Fibroblast of the aortic adventitia (primary cell): ENCODE measurements at regions not wholly inside any gene's neighbourhood (a gene's known extent, or its start where the extent isn't known, plus 50 kb on each side); places are given as distances from the start of the nearest gene placed in this dataset.

Experiments
- DNase-seq: peaks from one replicate; pipeline ENCODE4 v3.0.0-alpha.2; 2010; ENCODE audit warnings: low read depth
- H3K4me3 ChIP-seq: 2 replicates; pipeline ENCODE4 v1.5.1; 2011; ENCODE audit warnings: low read depth, mild to moderate bottlenecking, control low read depth, low read length, moderate library complexity
- TF ChIP-seq, protein P1 (sequence below): IDR thresholded peaks from 2 replicates; pipeline ENCODE4 v1.5.1; 2011; ENCODE audit warnings: mild to moderate bottlenecking, low read length, control low read depth, inconsistent platforms; ENCODE audit not compliant: insufficient read depth

DNA sequence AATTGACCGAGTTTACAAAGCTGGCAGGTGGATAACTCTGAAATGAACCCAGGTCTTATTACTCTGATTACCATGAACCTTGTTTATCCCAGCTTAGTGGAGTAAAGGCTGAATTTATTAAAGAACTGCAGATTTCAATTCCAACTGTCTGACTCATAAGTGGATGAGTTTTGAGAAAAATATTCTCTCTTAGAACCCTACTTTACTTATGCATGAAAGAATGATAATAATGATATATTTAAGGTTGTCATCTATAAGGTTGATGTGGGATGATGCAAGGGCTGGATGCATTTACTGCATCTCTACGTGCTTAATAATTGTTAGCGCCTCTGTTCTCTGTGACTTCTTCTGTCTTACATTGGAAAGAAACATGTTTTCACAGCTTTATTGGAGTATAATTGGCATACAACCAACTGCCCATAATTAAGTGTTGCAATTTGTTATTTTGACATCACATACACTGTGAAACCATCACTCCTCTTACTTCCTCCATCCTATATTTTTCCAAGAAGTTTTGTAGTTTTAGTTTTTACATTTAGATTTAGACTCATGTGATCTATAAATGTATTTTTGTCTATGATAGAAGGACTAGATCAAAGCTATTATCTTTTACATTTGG, 771.2 kb upstream of the ARRDC4 start:
- TF ChIP-seq, protein P1, sequence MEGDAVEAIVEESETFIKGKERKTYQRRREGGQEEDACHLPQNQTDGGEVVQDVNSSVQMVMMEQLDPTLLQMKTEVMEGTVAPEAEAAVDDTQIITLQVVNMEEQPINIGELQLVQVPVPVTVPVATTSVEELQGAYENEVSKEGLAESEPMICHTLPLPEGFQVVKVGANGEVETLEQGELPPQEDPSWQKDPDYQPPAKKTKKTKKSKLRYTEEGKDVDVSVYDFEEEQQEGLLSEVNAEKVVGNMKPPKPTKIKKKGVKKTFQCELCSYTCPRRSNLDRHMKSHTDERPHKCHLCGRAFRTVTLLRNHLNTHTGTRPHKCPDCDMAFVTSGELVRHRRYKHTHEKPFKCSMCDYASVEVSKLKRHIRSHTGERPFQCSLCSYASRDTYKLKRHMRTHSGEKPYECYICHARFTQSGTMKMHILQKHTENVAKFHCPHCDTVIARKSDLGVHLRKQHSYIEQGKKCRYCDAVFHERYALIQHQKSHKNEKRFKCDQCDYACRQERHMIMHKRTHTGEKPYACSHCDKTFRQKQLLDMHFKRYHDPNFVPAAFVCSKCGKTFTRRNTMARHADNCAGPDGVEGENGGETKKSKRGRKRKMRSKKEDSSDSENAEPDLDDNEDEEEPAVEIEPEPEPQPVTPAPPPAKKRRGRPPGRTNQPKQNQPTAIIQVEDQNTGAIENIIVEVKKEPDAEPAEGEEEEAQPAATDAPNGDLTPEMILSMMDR = no peak
- H3K4me3 ChIP-seq = no peak overlapping the region
- no peak for DNase-seq

DNA sequence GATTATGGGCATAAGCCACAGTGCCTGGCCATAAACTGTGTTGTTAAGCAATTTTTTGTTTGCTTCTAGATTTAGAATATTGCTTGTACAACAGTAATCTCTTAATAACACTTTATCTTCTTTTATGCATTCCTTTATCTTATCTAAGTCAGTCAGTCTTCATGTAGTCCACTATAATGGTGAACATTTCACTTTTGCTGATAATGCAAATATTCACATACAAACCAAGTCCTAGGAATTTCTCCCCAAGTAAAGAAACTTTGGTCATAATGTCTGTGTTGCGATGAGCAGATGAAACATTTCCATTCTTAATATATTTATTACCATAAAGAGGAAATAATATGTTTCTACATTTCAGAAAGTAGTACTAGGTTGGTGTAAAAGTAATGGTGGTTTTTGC, 765.8 kb upstream of the ARRDC4 start:
- H3K4me3 ChIP-seq = no peak overlapping the region
- no peak for DNase-seq
- TF ChIP-seq, protein P1 = no peak

DNA sequence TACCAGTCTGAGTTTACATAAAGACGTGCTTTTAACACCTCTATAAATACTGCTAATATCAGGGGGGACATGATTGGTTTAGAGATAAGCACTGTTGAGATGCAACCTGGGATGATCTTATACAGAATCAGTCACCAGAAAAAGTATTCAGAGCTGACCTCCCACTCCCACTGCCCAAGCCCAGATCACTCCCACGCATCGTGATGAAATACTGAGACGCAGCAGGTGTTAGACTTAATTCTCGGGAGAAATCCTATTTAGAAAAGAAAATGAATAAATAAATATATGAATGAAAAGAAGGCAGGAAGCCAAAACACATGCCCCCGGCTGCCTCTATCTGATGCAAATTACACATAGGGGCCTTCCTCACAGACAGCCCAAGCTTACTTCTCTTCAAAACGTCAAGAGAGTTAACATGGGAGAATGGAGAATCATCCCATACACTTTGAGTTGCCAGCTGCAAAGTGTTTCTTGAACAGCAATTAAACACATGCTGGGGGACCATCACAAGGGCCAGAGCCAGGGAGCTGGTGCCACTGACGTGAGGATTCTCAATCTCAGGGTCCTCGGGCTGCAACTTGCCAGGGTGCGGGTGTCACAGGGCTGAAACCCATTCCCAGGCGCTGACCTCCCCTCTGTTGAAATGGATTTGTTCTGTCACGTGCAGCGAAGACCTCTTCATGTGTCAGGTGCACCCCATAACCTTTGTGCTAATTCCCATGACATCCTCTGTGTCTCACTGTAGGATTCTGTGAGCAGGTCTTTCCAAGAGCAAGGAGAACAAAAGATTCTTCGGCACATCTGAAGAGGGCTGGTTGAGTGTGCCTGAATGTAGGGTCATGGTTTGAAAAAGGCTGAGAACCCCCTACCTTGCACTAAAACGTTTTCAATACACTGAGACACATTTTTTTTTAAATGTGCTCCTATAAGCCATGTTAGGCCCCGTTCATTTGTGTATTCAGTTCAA, 764.2 kb upstream of the ARRDC4 start:
- H3K4me3 ChIP-seq = no peak overlapping the region
- no peak for DNase-seq
- TF ChIP-seq, protein P1 = no peak

DNA sequence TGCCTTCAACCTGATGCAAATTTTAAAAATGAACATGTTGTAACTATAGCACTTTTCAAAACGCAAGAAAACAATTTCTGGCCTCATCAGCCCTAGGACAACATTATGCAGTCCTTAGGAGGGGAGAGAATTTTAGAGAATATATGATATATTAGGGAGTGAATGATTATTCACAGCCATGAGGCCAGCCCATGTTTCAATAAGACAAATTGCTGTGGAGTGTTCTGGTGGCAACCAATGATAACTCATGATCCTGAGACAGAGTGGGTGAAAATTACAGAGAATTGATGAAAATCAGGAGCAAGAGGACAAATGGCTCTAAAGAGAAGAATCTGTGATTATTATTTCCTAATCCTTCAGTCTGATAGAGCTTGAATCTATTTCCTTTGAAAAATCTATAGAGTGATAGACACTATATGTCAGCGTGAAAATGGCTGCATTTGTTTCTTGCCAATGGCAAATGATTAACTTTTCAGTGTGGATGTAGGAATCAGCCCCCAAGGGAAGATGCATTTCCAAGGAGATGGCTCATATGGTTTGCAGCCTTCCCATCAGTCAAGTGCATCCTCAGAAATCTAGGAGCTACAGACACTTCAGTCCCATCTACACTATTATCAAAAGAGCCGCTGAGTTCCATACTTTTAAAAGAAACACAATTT, 761.0 kb upstream of the ARRDC4 start:
- no peak for DNase-seq
- TF ChIP-seq, protein P1 = no peak
- no peak overlapping the region for H3K4me3 ChIP-seq

DNA sequence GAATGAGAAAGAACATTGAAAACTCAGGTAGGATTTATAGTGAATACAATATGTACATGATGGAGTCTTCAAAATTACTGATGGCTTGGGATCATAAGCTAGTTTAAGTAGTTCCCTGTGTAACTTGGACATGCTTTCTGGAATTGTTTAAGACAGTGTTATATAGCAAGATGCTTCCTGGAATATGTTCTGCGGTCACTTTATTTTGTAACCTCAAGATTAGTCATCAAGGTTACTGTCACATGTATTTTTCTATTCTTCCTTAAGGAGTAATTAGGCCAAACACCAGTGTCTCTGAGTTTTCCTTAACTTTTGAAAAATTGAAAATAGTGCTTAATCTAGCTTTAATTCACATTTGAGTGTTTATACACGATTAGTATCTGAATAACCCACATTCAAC, 760.3 kb upstream of the ARRDC4 start:
- H3K4me3 ChIP-seq = no peak overlapping the region
- TF ChIP-seq, protein P1 = no peak
- DNase-seq = no peak

DNA sequence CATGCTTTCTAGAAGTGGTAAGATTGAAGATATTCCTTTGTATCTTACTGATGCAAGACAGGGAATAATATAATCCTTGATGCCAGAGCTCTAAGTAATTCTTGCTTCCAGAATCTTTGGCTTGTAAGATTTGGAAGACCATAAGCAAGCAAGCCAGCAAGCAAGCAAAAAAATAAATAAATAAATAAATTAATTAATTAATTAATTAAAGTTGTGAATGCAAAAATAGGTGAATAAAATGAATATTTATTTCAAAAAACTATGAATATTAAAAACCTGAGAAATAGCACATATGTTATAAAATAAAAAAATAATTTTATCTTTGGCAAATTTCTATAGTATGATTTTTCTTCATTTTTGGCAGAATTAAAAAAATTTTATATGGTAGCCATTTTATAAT, 750.2 kb upstream of the ARRDC4 start:
- DNase-seq = no peak
- TF ChIP-seq, protein P1 = no peak
- H3K4me3 ChIP-seq = no peak overlapping the region
